DOHH2 (cell line): ENCODE measurements at regions not wholly inside any gene's neighbourhood (a gene's known extent, or its start where the extent isn't known, plus 50 kb on each side); places are given as distances from the start of the nearest gene placed in this dataset.
A peak's percentile ranks its signal among the peaks of the same experiment; 100 is the strongest.

Source experiments
- H3F3A ChIP-seq: fragments of 200-600 bp; sonication (generic), shearing (Covaris generic); 2 replicates; pipeline ENCODE4 v1.6.0; 2016; ENCODE audit warnings: antibody characterized with exemption, mild to moderate bottlenecking; ENCODE audit not compliant: control insufficient read depth, insufficient read depth
- H3K27ac ChIP-seq: fragments of 200-600 bp; sonication (generic); 2 replicates; pipeline ENCODE4 v1.5.1; 2014; ENCODE audit warnings: low read depth, mild to moderate bottlenecking, low read length, moderate library complexity
- H3K27me3 ChIP-seq: fragments of 200-600 bp; sonication (generic); 2 replicates; pipeline ENCODE4 v1.6.1; 2014; ENCODE audit warnings: mild to moderate bottlenecking, low read length, mixed read lengths; ENCODE audit not compliant: control insufficient read depth
- H3K36me3 ChIP-seq: fragments of 200-600 bp; sonication (generic); 2 replicates; pipeline ENCODE4 v1.6.1; 2014; ENCODE audit warnings: mild to moderate bottlenecking, low read length, moderate library complexity, mixed read lengths; ENCODE audit not compliant: control insufficient read depth
- H3K4me1 ChIP-seq: fragments of 200-600 bp; sonication (generic); 2 replicates; pipeline ENCODE4 v1.6.1; 2014; ENCODE audit warnings: mild to moderate bottlenecking, low read length, mixed read lengths; ENCODE audit not compliant: control insufficient read depth
- H3K4me2 ChIP-seq: fragments of 200-600 bp; sonication (generic); 2 replicates; pipeline ENCODE4 v1.6.0; 2014; ENCODE audit warnings: mild to moderate bottlenecking, low read length, moderate library complexity
- H3K4me3 ChIP-seq: fragments of 200-600 bp; sonication (generic); 2 replicates; pipeline ENCODE4 v1.5.1; 2014; ENCODE audit warnings: mild to moderate bottlenecking, low read length, mixed read lengths
- H3K79me2 ChIP-seq: fragments of 200-600 bp; sonication (generic); 2 replicates; pipeline ENCODE4 v1.6.1; 2014; ENCODE audit warnings: mild to moderate bottlenecking, low read length, mixed read lengths; ENCODE audit not compliant: control insufficient read depth
- H3K9me2 ChIP-seq: fragments of 200-600 bp; sonication (generic); replicated peaks from 2 replicates; pipeline ENCODE4 v1.6.1; 2014; ENCODE audit warnings: mild to moderate bottlenecking, low read length, mixed read lengths; ENCODE audit not compliant: control insufficient read depth
- H3K9me3 ChIP-seq: fragments of 200-600 bp; sonication (generic); 2 replicates; pipeline ENCODE4 v1.6.1; 2014; ENCODE audit warnings: antibody characterized with exemption, low read length, mixed read lengths; ENCODE audit not compliant: control insufficient read depth, insufficient read depth
- H4K20me1 ChIP-seq: fragments of 200-600 bp; sonication (generic); 2 replicates; pipeline ENCODE4 v1.6.0; 2014; ENCODE audit warnings: low read depth, mild to moderate bottlenecking, antibody characterized with exemption, low read length, moderate library complexity; ENCODE audit not compliant: control insufficient read depth, insufficient read depth
- EZH2phosphoT487 ChIP-seq: fragments of 200-600 bp; sonication (generic); IDR thresholded peaks from 2 replicates; pipeline ENCODE4 v1.6.1; 2017; ENCODE audit warnings: borderline replicate concordance, mild to moderate bottlenecking, antibody characterized with exemption, low read length, moderate library complexity, mixed read lengths
- TF ChIP-seq, protein P1 (sequence below): fragments of 200-600 bp; sonication (generic); IDR thresholded peaks from one replicate; pipeline ENCODE4 v1.5.1; 2014; ENCODE audit warnings: antibody characterized with exemption, mild to moderate bottlenecking, low read depth, low read length; ENCODE audit not compliant: poor library complexity, severe bottlenecking

DNA sequence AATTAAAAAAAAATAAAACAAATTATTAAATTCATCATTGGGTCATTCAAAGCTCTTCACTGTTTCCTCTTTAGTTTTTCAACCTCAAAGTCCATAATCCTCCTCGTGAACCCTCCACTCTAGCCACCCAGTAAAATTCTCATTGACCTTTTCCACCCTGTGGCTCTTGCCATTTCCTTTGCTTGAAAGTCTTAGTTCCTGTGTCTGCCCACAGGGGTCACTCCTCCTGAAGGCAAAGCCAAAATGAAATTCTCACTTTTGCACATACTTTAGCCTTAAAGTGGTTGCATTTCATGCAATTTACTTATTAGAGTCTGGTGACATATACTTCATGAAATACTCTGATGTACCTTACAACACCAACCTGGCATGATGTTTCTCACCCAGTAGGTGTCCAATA lies 263.7 kb downstream of the BMP2 start:
- no peak overlapping the region for H3K4me3 ChIP-seq
- H3K36me3 ChIP-seq: no peaks in the 10 kb centered on the region
- H4K20me1 ChIP-seq: no peaks in the 10 kb centered on the region
- H3K9me2 ChIP-seq: no peaks in the 10 kb centered on the region
- H3K27ac ChIP-seq: no peak overlapping the region
- H3K4me2 ChIP-seq: no peak overlapping the region
- H3K27me3 ChIP-seq: no peaks in the 10 kb centered on the region
- H3F3A ChIP-seq: no peaks in the 10 kb centered on the region
- no peaks in the 10 kb centered on the region for H3K4me1 ChIP-seq
- H3K9me3 ChIP-seq: no peaks in the 10 kb centered on the region
- TF ChIP-seq EZH2phosphoT487: no peak
- TF ChIP-seq, protein P1, sequence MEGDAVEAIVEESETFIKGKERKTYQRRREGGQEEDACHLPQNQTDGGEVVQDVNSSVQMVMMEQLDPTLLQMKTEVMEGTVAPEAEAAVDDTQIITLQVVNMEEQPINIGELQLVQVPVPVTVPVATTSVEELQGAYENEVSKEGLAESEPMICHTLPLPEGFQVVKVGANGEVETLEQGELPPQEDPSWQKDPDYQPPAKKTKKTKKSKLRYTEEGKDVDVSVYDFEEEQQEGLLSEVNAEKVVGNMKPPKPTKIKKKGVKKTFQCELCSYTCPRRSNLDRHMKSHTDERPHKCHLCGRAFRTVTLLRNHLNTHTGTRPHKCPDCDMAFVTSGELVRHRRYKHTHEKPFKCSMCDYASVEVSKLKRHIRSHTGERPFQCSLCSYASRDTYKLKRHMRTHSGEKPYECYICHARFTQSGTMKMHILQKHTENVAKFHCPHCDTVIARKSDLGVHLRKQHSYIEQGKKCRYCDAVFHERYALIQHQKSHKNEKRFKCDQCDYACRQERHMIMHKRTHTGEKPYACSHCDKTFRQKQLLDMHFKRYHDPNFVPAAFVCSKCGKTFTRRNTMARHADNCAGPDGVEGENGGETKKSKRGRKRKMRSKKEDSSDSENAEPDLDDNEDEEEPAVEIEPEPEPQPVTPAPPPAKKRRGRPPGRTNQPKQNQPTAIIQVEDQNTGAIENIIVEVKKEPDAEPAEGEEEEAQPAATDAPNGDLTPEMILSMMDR: peak; percentile 19
- no peaks in the 10 kb centered on the region for H3K79me2 ChIP-seq

DNA sequence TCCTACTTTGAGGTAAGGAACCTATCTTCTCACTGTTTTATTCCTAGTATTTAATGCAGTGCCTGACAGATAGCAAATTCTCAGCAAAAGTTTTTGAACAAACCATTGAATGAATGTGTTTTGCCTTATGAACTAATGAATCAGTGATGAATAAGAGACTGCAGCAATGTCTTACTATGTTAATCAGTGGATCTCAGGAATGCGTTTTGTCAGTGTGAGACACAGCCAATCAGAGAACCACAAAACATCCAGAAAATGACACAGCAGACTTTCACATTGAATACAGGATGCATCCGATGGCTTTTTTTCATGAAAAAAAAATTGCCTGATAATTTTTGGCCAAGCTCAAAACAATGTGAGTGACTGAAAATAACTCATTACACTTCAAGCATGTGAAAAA lies 270.5 kb downstream of the BMP2 start:
- H4K20me1 ChIP-seq: no peaks in the 10 kb centered on the region
- no peaks in the 10 kb centered on the region for H3K4me1 ChIP-seq
- H3F3A ChIP-seq: no peaks in the 10 kb centered on the region
- no peaks in the 10 kb centered on the region for H3K9me3 ChIP-seq
- no peak overlapping the region for H3K4me2 ChIP-seq
- H3K27me3 ChIP-seq: no peaks in the 10 kb centered on the region
- no peaks in the 10 kb centered on the region for H3K79me2 ChIP-seq
- TF ChIP-seq, protein P1: no peak
- TF ChIP-seq EZH2phosphoT487: no peak
- H3K4me3 ChIP-seq: no peak overlapping the region
- H3K9me2 ChIP-seq: no peaks in the 10 kb centered on the region
- no peaks in the 10 kb centered on the region for H3K36me3 ChIP-seq
- no peak overlapping the region for H3K27ac ChIP-seq

DNA sequence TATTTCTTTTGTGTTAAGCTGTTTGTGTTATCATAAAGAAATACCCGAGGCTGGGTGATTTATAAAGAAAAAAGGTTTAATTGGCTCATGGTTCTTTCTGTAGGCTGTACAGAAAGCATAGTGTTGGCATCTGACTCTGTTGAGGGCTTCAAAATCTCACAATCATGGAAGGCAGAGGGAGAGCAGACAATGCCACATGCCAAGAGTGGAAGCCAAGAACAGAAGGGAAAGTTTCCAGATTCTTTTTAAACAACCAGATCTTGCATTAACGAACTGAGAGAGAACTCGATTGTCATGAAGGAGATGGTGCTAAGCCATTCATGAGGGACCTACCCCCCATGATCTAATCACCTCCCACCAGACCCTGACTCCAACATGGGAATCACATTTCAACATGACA lies 290.1 kb downstream of the BMP2 start:
- Histone ChIP-seq H3K9me3 (no peaks in the 10 kb centered on the region), H3K4me1 (no peaks in the 10 kb centered on the region), H3K36me3 (no peaks in the 10 kb centered on the region), H3K79me2 (no peaks in the 10 kb centered on the region), H3K27me3 (no peaks in the 10 kb centered on the region), H3K4me3 (no peak overlapping the region), H3K9me2 (no peaks in the 10 kb centered on the region), H3K4me2 (no peak overlapping the region), H4K20me1 (no peaks in the 10 kb centered on the region), H3K27ac (no peak overlapping the region), H3F3A (no peaks in the 10 kb centered on the region)
- TF ChIP-seq EZH2phosphoT487: no peak
- TF ChIP-seq, protein P1: no peak

DNA sequence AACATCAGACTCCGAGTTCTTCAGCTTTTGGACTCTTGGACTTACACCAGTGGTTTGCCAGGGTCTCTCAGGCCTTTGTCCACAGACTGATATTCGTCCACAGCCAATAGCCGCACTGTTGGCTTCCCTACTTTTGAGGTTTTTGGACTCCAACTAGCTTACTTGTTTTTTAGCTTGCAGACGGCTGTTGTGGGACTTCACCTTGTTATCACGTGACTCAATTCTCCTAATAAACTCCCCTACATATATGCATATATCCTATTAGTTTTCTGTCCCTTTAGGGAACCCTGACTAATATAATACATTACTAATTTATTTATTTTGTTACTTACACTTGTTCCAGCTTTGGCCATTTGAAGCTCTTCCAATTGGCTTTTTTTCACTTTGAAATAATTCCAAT lies 311.3 kb downstream of the BMP2 start:
- Histone ChIP-seq H3K4me3 (no peak overlapping the region), H3K9me3 (no peaks in the 10 kb centered on the region), H3K27me3 (no peaks in the 10 kb centered on the region), H3K79me2 (no peaks in the 10 kb centered on the region), H3F3A (no peaks in the 10 kb centered on the region), H3K4me2 (no peak overlapping the region), H4K20me1 (no peaks in the 10 kb centered on the region), H3K27ac (no peak overlapping the region), H3K36me3 (no peaks in the 10 kb centered on the region), H3K9me2 (no peaks in the 10 kb centered on the region), H3K4me1 (no peaks in the 10 kb centered on the region)
- no peak for TF ChIP-seq EZH2phosphoT487
- TF ChIP-seq, protein P1: no peak
